ENCODE measurements at regions not wholly inside any gene's neighbourhood (a gene's known extent, or its start where the extent isn't known, plus 50 kb on each side); places are given as distances from the start of the nearest gene placed in this dataset.

DNA sequence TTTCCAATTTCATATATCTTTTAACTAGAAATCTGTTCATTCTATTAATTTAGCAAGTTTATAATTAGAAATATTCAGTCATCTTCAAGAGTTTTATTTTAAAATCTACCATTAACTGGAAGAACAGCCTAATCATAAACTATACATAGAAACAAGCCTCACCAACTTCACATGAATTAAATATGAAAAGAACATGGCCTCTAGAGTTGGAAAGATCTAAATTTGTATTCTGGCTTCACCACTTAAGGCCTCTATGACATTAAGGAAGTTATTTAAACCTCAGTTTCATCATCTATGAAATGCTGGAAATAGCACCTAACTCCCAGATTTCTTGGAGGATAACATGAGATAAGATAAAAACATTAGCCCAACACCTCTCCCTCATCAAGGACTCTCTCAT is 51.4 kb upstream of the SCN7A start:
- Histone ChIP-seq H3K36me3 (ENCODE audit: control insufficient read depth, insufficient read depth, low read length) (no peaks in the 10 kb centered on the region), H3K4me3 (ENCODE audit: low read depth, low read length) (no peak overlapping the region), H3K27me3 (ENCODE audit: control insufficient read depth, insufficient read depth, low read length) (no peaks in the 10 kb centered on the region)
- TF ChIP-seq, protein P1, sequence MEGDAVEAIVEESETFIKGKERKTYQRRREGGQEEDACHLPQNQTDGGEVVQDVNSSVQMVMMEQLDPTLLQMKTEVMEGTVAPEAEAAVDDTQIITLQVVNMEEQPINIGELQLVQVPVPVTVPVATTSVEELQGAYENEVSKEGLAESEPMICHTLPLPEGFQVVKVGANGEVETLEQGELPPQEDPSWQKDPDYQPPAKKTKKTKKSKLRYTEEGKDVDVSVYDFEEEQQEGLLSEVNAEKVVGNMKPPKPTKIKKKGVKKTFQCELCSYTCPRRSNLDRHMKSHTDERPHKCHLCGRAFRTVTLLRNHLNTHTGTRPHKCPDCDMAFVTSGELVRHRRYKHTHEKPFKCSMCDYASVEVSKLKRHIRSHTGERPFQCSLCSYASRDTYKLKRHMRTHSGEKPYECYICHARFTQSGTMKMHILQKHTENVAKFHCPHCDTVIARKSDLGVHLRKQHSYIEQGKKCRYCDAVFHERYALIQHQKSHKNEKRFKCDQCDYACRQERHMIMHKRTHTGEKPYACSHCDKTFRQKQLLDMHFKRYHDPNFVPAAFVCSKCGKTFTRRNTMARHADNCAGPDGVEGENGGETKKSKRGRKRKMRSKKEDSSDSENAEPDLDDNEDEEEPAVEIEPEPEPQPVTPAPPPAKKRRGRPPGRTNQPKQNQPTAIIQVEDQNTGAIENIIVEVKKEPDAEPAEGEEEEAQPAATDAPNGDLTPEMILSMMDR (IDR thresholded peaks at IDR 0.05; ENCODE audit: insufficient read depth, low read length, poor library complexity, severe bottlenecking) = no peak
- no peak for DNase-seq (ENCODE audit: low read depth)

Measured in kidney epithelial cell (primary cell).